HCT116 (cell line): ENCODE measurements at regions not wholly inside any gene's neighbourhood (a gene's known extent, or its start where the extent isn't known, plus 50 kb on each side); places are given as distances from the start of the nearest gene placed in this dataset.

Source experiments
- ATAC-seq: fragments of 200-7000 bp; cut with Tn5 transposase; 2 replicates; pipeline ENCODE4 v1.9.1; 2020; ENCODE audit warnings: mild to moderate bottlenecking, moderate library complexity
- BruUV-seq: library from RNA; stranded (reverse); fragments of 400-500 nt; replicated peaks from 2 replicates; lab custom pipeline; 2021; lab: Mats Ljungman, UMichigan
- CTCF ChIA-PET: fragments of 300-600 bp; sonication (Branson Sonifier 250); formaldehyde crosslinking; loops from one replicate; lab custom pipeline; 2021; ENCODE audit warnings: antibody characterized with exemption; lab: Charles Lee
- POLR2A ChIA-PET: fragments of 300-600, 350-600 bp; sonication (Branson Sonifier 250); formaldehyde crosslinking; loops from one replicate; lab custom pipeline; 2021; ENCODE audit warnings: antibody characterized with exemption; lab: Charles Lee
- RAD21 ChIA-PET, 2 experiments: fragments of 300-600 bp; sonication (Branson Sonifier 250); formaldehyde crosslinking; loops; one replicate each; lab custom pipeline; 2023; ENCODE audit warnings: low total read pairs in 2 of 2; ENCODE audit not compliant: uncharacterized antibody in 2 of 2, unreplicated experiment in 2 of 2, low non-redundant PET in 1 of 2; lab: Charles Lee
- DNase-seq: peaks from one replicate; pipeline ENCODE4 v3.0.0-alpha.2; 2010; ENCODE audit warnings: low read depth, low spot score
- H2AFZ ChIP-seq: fragments of 200-600 bp; shearing (Covaris generic), sonication (generic); 2 replicates; pipeline ENCODE4 v1.6.1; 2017; ENCODE audit warnings: low read depth, mixed run types, mixed read lengths, antibody characterized with exemption, low read length; ENCODE audit not compliant: poor library complexity, severe bottlenecking
- H3K27ac ChIP-seq: 2 replicates; pipeline ENCODE4 v1.5.1; 2012; ENCODE audit warnings: low read depth, low read length
- H3K27me3 ChIP-seq: fragments of 200-600 bp; sonication (generic); 2 replicates; pipeline ENCODE4 v1.6.1; 2016; ENCODE audit warnings: mixed run types, low read length, mixed read lengths; ENCODE audit not compliant: insufficient read depth
- H3K36me3 ChIP-seq, 2 experiments: fragments of 200-500 bp in 1 of 2; fragments of 200-600 bp in 1 of 2; sonication (Bioruptor generic) in 1 of 2; sonication (generic) in 1 of 2; 2 replicates each; pipeline versions ENCODE4 v1.5.1 to v1.6.1; 2014 to 2016; ENCODE audit warnings: low read length in 2 of 2, inconsistent platforms in 1 of 2, mixed read lengths in 1 of 2, mixed run types in 1 of 2; ENCODE audit not compliant: insufficient read depth in 2 of 2, control insufficient read depth in 1 of 2
- H3K4me1 ChIP-seq, 2 experiments: fragments of 200-600 bp in 1 of 2; sonication (generic) in 1 of 2; 2 replicates each; pipeline versions ENCODE4 v1.5.1 to v1.6.1; 2012 to 2017; ENCODE audit warnings: low read length in 2 of 2, inconsistent platforms in 1 of 2, mild to moderate bottlenecking in 1 of 2, mixed read lengths in 1 of 2, mixed run types in 1 of 2, moderate library complexity in 1 of 2; ENCODE audit not compliant: insufficient read depth in 2 of 2, control insufficient read depth in 1 of 2
- H3K4me2 ChIP-seq: fragments of 200-600 bp; sonication (generic); 2 replicates; pipeline ENCODE4 v1.6.1; 2017; ENCODE audit warnings: mixed run types, low read length, mixed read lengths
- H3K4me3 ChIP-seq, 2 experiments: fragments of 200-600 bp in 1 of 2; sonication (generic) in 1 of 2; replicated peaks in 1 of 2; 2 replicates each; pipeline ENCODE4 v1.5.1; 2011 to 2016; ENCODE audit warnings: low read length in 2 of 2, control low read depth in 1 of 2, low read depth in 1 of 2, mild to moderate bottlenecking in 1 of 2, mixed read lengths in 1 of 2, mixed run types in 1 of 2
- H3K79me2 ChIP-seq: fragments of 200-600 bp; sonication (generic); 2 replicates; pipeline ENCODE4 v1.6.1; 2017; ENCODE audit warnings: mild to moderate bottlenecking, mixed run types, low read length, moderate library complexity, mixed read lengths; ENCODE audit not compliant: insufficient read depth
- H3K9ac ChIP-seq: fragments of 200-600 bp; sonication (generic); 2 replicates; pipeline ENCODE4 v1.6.1; 2016; ENCODE audit warnings: low read length, mixed read lengths
- H3K9me2 ChIP-seq: fragments of 200-600 bp; sonication (generic), shearing (Covaris generic); 2 replicates; pipeline ENCODE4 v1.6.1; 2017; ENCODE audit warnings: mixed run types, mild to moderate bottlenecking, moderate library complexity; ENCODE audit not compliant: insufficient read depth
- H3K9me3 ChIP-seq, 2 experiments: fragments of 200-500 bp in 1 of 2; fragments of 200-600 bp in 1 of 2; sonication (Bioruptor generic) in 1 of 2; sonication (generic) in 1 of 2; 2 replicates each; pipeline ENCODE4 v1.6.1; 2014 to 2017; ENCODE audit warnings: low read length in 2 of 2, mixed read lengths in 2 of 2, inconsistent platforms in 1 of 2, low read depth in 1 of 2, mild to moderate bottlenecking in 1 of 2, mixed run types in 1 of 2, moderate library complexity in 1 of 2; ENCODE audit not compliant: control insufficient read depth in 1 of 2, insufficient read depth in 1 of 2
- H4K20me1 ChIP-seq: fragments of 200-600 bp; sonication (generic), shearing (Covaris generic); 2 replicates; pipeline ENCODE4 v1.6.1; 2017; ENCODE audit warnings: mixed run types, mild to moderate bottlenecking, moderate library complexity; ENCODE audit not compliant: insufficient read depth
- CBX3 ChIP-seq: IDR thresholded peaks from 2 replicates; pipeline ENCODE4 v1.6.1; 2012; ENCODE audit warnings: low read depth
- ELF1 ChIP-seq: IDR thresholded peaks from 2 replicates; pipeline ENCODE4 v1.6.1; 2012; ENCODE audit warnings: low read depth, borderline replicate concordance
- MAX ChIP-seq: IDR thresholded peaks from 2 replicates; pipeline ENCODE4 v1.6.1; 2012
- REST ChIP-seq: IDR thresholded peaks from 2 replicates; pipeline ENCODE4 v1.6.1; 2012; ENCODE audit warnings: low read depth
- SP1 ChIP-seq: IDR thresholded peaks from 2 replicates; pipeline ENCODE4 v1.6.1; 2012; ENCODE audit warnings: low read depth
- SRF ChIP-seq: IDR thresholded peaks from 2 replicates; pipeline ENCODE4 v1.6.1; 2012; ENCODE audit warnings: low read depth
- YY1 ChIP-seq: IDR thresholded peaks from 2 replicates; pipeline ENCODE4 v1.6.1; 2011; ENCODE audit warnings: low read length, low read depth, moderate library complexity, mild to moderate bottlenecking; ENCODE audit not compliant: insufficient replicate concordance; ENCODE audit errors: extremely low read depth
- ZFX ChIP-seq: fragments of 450-650 bp; IDR thresholded peaks from 2 replicates; pipeline ENCODE4 v1.6.1; 2017
- intact Hi-C: fragments of 100-400 bp; cut with micrococcal nuclease; formaldehyde crosslinking; loops from 2 replicates; pipeline ENCODE4 v1.10.0; 2022

- DNase-seq, result no peak
- H3K27ac ChIP-seq, result no peak overlapping the region
Observed at GRCh38 chr6:105553171-105553570, 150.3 kb upstream of the PREP start.

More at GRCh38 chr6:105553171-105553570, 150.3 kb upstream of the PREP start:
- no peaks in the 10 kb centered on the region for H3K79me2 ChIP-seq
- H3K4me3 ChIP-seq, result no peak overlapping the region
- H3K36me3 ChIP-seq, result no peaks in the 10 kb centered on the region
- H3K9me2 ChIP-seq, result no peaks in the 10 kb centered on the region
- H3K4me1 ChIP-seq, result no peaks in the 10 kb centered on the region
- H3K4me2 ChIP-seq, result no peak overlapping the region
- no peaks in the 10 kb centered on the region for H3K27me3 ChIP-seq
- TF ChIP-seq REST, result no peak
- no peak for TF ChIP-seq CBX3
- no peak for TF ChIP-seq SP1
- no peak for TF ChIP-seq SRF
- no peak for TF ChIP-seq YY1
- no peak for TF ChIP-seq ELF1
- no peak for TF ChIP-seq MAX
- no peak for TF ChIP-seq ZFX
- BruUV-seq, result no TSS peak
- POLR2A ChIA-PET, result no interaction called here
- H3K9ac ChIP-seq, result no peak overlapping the region
- intact Hi-C loops, result no loop called here
- CTCF ChIA-PET, result no interaction called here
- no peaks in the 10 kb centered on the region for H3K9me3 ChIP-seq
- RAD21 ChIA-PET, result no interaction called here
- no peaks in the 10 kb centered on the region for H4K20me1 ChIP-seq
- no peak overlapping the region for H2AFZ ChIP-seq
- no peak for ATAC-seq
